SIG-M5 treated with dmso at 0.1 percent for 504 hours (cell line): ENCODE measurements at regions not wholly inside any gene's neighbourhood (a gene's known extent, or its start where the extent isn't known, plus 50 kb on each side); places are given as distances from the start of the nearest gene placed in this dataset.

Experiments used
- DNase-seq: peaks from one replicate; lab custom pipeline; 2025; ENCODE audit not compliant: unreplicated experiment; lab: John Stamatoyannopoulos, UW

DNA sequence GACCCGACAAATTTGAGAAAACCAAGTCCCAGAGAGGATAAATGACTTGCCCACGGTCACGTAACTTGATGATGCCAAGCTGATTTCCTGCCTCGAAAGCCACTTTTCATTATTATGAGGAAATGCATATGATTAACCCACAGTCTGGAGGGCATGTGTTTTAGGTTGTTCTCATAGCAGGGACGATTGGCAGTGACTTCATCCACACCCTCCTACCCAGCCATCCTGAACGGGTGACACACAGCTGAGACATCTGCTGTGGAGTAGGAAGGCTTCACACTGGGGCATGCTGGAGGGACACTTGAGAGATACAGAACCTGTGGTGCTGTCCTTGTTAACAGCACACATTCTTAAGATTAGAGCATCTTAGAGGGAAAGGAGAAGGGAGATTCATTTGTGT, 65.4 kb upstream of the WDFY2 start:
- no peak for DNase-seq

GRCh38 chr13:51519771-51520216, 64.5 kb upstream of the WDFY2 start:
- DNase-seq, result no peak

- no peak for DNase-seq
Observed at GRCh38 chr13:51520524-51520923, 63.7 kb upstream of the WDFY2 start.

- DNase-seq, result peak; percentile 13
Observed at GRCh38 chr13:51523082-51523518, 61.2 kb upstream of the WDFY2 start.

- no peak for DNase-seq
Observed at GRCh38 chr13:51524312-51524711, 60.0 kb upstream of the WDFY2 start.

DNA sequence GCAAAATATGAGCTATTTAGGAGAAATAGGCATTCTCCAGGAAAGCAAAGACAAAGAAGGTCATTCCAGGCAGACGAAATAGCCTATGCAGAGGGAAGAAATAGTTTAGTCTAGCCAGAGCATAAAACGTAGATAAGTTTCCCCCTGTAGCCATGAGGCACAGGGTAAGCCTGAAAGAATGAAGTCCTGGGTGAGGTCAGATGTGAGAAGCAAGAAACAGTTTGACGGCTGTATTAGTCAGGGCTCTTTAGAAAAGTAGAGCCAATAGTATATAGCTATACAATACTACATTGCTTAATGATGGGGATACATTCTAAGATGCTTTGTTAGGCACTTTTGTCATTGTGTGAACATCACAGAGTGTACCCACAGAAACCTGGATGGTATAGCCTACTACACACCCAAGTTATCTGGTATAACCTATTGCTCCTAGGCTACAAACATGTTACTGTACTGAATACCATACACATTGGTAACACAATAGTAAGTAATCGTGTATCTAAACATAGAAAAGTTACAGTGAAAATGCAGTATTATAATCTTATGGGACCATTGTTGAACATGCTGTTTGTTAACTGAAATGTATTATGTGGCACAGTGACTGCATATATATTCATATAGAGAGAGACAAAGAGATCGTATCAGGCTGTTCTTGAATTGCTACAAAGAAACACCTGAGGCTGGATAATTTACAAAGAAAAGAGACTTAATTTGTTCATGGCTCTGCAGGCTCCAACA, 59.3 kb upstream of the WDFY2 start:
- no peak for DNase-seq

DNA sequence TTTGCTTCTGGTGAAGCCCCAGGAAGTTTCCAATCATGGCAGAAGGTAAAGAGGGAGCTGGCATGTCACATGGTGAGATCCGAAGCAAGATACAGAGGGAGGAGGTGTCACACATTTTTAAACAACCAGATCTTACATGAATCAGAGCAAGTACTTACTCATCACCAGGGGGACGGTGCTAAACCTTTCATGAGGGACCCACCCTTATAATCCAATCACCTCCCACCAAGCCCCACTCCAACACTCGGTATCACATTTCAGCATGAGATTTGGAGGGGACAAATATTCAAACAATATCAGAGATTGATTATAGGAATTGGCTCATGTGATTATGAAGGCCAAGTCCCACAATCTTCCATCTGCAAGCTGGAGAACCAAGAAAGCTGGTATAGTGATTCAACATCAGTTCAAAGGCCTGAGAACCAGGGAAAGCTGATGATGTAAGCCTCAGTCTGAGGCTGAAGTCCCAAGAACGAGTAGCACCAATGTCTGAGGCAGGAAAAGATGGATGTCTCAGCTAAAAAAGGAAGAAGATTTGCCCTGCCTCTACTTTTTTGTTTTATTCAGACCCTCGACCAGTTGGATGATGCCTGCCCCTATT, 58.6 kb upstream of the WDFY2 start:
- DNase-seq, result no peak

GRCh38 chr13:51526202-51526601, 58.1 kb upstream of the WDFY2 start:
- DNase-seq, result no peak

DNA sequence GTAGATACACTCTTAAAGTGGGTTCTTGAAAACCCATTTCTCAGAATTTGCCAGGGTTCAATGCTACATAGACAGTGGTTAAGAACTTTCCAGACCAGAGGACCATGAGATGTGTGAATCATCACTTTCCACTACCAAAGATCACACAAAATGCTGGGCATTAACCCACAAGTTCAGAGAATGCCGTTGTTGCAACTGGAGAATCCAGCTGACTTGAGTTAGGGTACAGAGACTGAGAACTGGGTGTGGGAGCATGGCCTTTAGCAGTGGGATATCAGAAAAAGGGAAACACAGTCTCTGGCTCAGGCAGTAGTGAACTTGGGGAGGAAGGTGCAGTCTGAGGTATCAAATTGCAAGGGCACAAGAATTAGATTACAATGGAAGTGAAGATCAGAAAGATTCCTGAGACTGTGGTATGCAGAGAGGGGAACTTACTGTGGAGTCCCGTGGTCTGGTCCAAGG, 51.5 kb upstream of the WDFY2 start:
- DNase-seq, result peak; percentile 14

DNA sequence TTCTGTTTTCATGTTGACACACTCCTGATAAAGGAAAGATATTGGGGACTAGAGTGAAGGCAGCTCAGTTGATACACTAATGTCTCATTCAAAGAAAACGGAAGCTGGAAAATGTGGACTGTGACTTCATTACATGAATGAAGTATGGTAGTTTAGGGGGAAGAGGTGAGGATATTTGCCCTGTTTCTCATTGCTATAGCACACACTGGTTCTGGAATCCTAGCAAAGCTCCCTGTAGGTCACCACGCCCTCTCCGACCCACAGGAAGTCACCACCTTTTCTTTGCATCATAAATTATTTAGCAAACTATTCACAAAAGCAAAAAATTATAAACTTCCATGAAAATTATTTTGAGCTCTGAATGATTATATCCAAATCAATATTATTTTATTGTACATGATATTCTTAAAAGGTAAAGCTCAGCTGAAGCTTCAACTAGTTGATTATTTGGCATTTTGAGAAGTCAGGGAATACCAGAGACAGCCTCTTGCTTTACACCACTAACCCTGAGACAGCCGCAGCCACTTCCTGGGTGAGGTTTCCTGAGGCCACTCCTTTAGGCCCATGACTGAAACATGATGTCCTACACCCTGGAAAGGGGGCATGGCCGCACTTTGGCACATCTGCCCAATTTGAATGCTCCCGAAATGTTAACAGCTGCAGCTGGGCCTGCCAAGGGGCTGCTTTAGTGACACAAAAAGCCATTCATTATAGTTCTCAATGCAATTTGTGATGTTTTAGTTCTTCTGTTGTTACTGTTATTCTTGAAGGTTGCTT, 50.0 kb upstream of the WDFY2 start:
- DNase-seq, result peak; percentile 32
